Adrenal gland (tissue), 9 donors: ENCODE measurements at regions not wholly inside any gene's neighbourhood (a gene's known extent, or its start where the extent isn't known, plus 50 kb on each side); places are given as distances from the start of the nearest gene placed in this dataset.

Experiments used
- DNase-seq, 7 donors: peaks; one replicate each; pipeline ENCODE4 v3.0.0-alpha.2; 2019 to 2020
- H3K27ac ChIP-seq, 5 donors: fragments of 200-600 bp; sonication (generic) in 4 of 5; 1 replicate in 3 of 5; 2 replicates in 2 of 5; pipeline versions ENCODE4 v1.5.1 to v1.8.0; 2016 to 2020; ENCODE audit warnings: mild to moderate bottlenecking in 1 of 5
- H3K27me3 ChIP-seq: fragments of 200-600 bp; 2 replicates; pipeline ENCODE4 v1.8.0; 2021
- H3K36me3 ChIP-seq, 2 donors: fragments of 200-600 bp; replicated peaks in 1 of 2; 1 replicate in 1 of 2; 2 replicates in 1 of 2; pipeline versions ENCODE4 v1.5.1 to v1.8.0; 2018 to 2022
- H3K4me1 ChIP-seq, 2 donors: fragments of 200-600 bp; replicated peaks in 1 of 2; 1 replicate in 1 of 2; 2 replicates in 1 of 2; pipeline versions ENCODE4 v1.5.1 to v1.8.0; 2018 to 2021
- H3K4me3 ChIP-seq, 4 donors: fragments of 200-600 bp; sonication (generic) in 3 of 4; one replicate each; pipeline ENCODE4 v1.5.1; 2016 to 2018
- H3K9me3 ChIP-seq, 3 donors: fragments of 200-600 bp; sonication (generic) in 1 of 3; replicated peaks in 1 of 3; 1 replicate in 2 of 3; 2 replicates in 1 of 3; pipeline versions ENCODE4 v1.5.1 to v1.8.0; 2016 to 2021
- POLR2A ChIP-seq, 2 donors: fragments of 450-650 bp; IDR thresholded peaks; one replicate each; pipeline ENCODE4 v1.6.1; 2017; ENCODE audit warnings: antibody characterized with exemption in 2 of 2, mild to moderate bottlenecking in 2 of 2, moderate library complexity in 1 of 2
- WGBS, 4 donors: extraction: QIAGEN DNeasy Blood & Tissue Kit in 2 of 4; methylation state at CpG; one replicate each; pipeline versions ENCODE4 v1.1.5 to v1.1.7; 2013 to 2017; 5-methylcytosine and 5-hydroxymethylcytosine counted together
- intact Hi-C, 2 donors: fragments of 100-400 bp; cut with DNase I; formaldehyde crosslinking; loops; one replicate each; pipeline versions ENCODE4 v1.14.1 to v1.15.0; 2022 to 2023
- TF ChIP-seq, protein P1 (sequence below), 6 experiments: fragments of 450-650 bp in 4 of 6; fragments of 200-600 bp in 2 of 6; sonication (generic) in 1 of 6; IDR thresholded peaks; 1 replicate in 5 of 6; 2 replicates in 1 of 6; pipeline versions ENCODE4 v1.5.1 to v1.8.0; 2016 to 2021; ENCODE audit warnings: antibody characterized with exemption in 6 of 6, mild to moderate bottlenecking in 2 of 6, moderate library complexity in 1 of 6
- donor health status: healthy with polysubstance abuse.
- donor health status: Bipolar disorder and iron deficiency.
- donor health status: DM: yes; HTN: yes; CAD: no.
- donor health status: DM: no; HTN: no; CAD: no.
- donor health status: DM: no; HTN: no; CAD: no.

DNA sequence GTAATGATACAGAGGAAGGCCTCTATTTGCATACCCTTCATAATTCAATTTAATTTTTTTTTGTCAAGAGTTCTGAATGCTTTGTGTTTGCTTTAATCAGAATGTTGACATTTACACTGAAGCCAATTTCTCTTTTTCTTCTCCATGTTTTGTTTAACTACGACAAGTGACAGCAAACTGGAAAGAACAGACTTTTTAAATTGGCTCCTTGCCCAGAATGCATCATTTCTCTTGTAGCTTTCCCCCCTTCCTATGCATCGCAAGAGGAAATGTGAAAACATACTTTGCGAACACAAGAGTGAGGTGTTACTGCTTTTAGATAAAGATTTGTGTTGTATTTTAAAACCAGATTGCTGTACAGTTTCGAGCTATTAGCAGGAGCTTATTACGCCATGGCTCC is 955.2 kb upstream of the CELF4 start:
- Histone ChIP-seq H3K4me1 (no peaks in the 10 kb centered on the region), H3K27ac (no peak overlapping the region), H3K9me3 (no peaks in the 10 kb centered on the region), H3K27me3 (no peaks in the 10 kb centered on the region), H3K4me3 (no peak overlapping the region), H3K36me3 (no peaks in the 10 kb centered on the region)
- WGBS, 4 donors = 50 to 62% (median 55%) methylated on average over 5 of the region's 5 CpGs
- intact Hi-C loops = no loop called here
- DNase-seq = no peak
- TF ChIP-seq, protein P1, sequence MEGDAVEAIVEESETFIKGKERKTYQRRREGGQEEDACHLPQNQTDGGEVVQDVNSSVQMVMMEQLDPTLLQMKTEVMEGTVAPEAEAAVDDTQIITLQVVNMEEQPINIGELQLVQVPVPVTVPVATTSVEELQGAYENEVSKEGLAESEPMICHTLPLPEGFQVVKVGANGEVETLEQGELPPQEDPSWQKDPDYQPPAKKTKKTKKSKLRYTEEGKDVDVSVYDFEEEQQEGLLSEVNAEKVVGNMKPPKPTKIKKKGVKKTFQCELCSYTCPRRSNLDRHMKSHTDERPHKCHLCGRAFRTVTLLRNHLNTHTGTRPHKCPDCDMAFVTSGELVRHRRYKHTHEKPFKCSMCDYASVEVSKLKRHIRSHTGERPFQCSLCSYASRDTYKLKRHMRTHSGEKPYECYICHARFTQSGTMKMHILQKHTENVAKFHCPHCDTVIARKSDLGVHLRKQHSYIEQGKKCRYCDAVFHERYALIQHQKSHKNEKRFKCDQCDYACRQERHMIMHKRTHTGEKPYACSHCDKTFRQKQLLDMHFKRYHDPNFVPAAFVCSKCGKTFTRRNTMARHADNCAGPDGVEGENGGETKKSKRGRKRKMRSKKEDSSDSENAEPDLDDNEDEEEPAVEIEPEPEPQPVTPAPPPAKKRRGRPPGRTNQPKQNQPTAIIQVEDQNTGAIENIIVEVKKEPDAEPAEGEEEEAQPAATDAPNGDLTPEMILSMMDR (IDR thresholded peaks at IDR 0.05) = no peak
- TF ChIP-seq POLR2A (IDR thresholded peaks at IDR 0.05) = no peak

DNA sequence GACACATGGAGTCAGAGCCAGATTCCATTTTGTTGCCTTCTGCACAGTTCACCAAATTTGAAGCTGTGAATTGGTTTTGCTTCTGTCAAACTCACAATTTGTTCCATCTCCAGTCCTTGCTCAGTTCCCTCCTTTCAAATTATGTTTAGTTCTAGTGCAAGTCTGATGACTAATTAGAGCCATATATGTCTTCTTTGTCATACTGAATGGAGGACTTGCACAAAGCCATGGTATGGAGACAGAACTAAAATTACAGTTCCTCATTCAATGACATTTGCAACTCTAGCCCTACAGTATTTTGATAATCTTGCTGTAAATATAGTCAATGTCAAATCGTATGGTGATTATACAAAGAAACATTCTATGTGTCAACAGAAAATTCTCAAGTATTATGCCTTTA is 936.9 kb upstream of the CELF4 start:
- no peaks in the 10 kb centered on the region for H3K4me1 ChIP-seq
- 59 to 87% (median 73%) methylated on average over 1 of the region's 1 CpG for WGBS, 4 donors
- H3K4me3 ChIP-seq = no peak overlapping the region
- no peaks in the 10 kb centered on the region for H3K9me3 ChIP-seq
- no peaks in the 10 kb centered on the region for H3K27me3 ChIP-seq
- no peak for DNase-seq
- H3K27ac ChIP-seq = no peak overlapping the region
- H3K36me3 ChIP-seq = no peaks in the 10 kb centered on the region
- intact Hi-C loops = no loop called here
- TF ChIP-seq POLR2A (IDR thresholded peaks at IDR 0.05) = no peak
- TF ChIP-seq, protein P1 (IDR thresholded peaks at IDR 0.05) = no peak

DNA sequence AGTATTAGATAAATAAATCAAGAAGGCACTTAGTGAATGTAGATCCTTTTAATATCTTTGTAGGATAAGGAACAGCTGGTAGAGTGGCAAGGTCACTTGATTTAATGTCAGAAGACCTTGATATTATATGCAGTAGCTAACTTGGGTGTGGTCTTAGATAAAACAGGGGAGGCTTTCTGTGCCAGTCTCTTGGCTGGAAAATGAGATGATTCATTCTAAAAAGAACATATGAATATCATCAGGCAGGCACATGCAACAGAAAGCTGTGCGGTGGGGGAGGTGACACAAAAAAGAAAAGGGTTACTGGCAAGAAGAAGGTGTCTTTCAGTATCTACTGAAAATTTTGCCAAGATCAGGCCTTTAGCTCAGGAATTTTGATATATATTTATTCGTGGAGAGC is 931.7 kb upstream of the CELF4 start:
- H3K36me3 ChIP-seq = no peaks in the 10 kb centered on the region
- no peak overlapping the region for H3K27ac ChIP-seq
- H3K4me3 ChIP-seq = no peak overlapping the region
- WGBS, 4 donors = 48 to 62% (median 59%) methylated on average over 2 of the region's 2 CpGs
- intact Hi-C loops = no loop called here
- H3K27me3 ChIP-seq = no peaks in the 10 kb centered on the region
- TF ChIP-seq, protein P1 (IDR thresholded peaks at IDR 0.05) = no peak
- no peak for TF ChIP-seq POLR2A (IDR thresholded peaks at IDR 0.05)
- no peaks in the 10 kb centered on the region for H3K4me1 ChIP-seq
- no peak for DNase-seq
- no peaks in the 10 kb centered on the region for H3K9me3 ChIP-seq

DNA sequence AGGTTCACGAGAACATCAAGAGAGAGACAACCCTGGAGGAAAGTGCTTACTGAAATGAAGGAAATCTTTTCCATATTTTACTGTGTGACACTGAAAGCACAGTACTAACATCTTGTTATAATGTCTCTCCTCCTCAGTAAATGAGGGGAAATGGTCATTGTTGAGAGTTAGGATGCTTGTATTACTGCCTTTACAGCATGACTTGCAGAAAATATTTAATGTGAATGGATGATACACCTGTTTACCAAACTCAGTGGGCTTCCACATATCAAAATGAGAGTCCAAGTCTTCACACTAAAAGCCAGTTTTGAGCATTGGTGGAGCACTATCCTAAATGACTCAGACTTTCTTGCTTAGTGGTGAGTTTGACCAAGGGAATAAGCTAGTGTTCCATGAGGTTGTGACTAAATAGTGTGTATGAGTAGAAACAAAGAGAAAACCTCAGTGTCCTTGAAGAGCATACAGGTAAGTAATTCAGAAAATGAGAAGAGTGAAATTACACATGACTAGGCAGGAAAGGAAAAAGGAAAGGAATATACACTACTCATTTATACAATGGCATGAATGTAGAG is 930.7 kb upstream of the CELF4 start:
- 89 to 95% (median 93%) methylated on average over 1 of the region's 1 CpG for WGBS, 4 donors
- intact Hi-C loops = no loop called here
- H3K27ac ChIP-seq = no peak overlapping the region
- H3K4me3 ChIP-seq = no peak overlapping the region
- no peaks in the 10 kb centered on the region for H3K27me3 ChIP-seq
- H3K36me3 ChIP-seq = no peaks in the 10 kb centered on the region
- no peak for DNase-seq
- H3K9me3 ChIP-seq = no peaks in the 10 kb centered on the region
- TF ChIP-seq, protein P1 (IDR thresholded peaks at IDR 0.05) = no peak
- TF ChIP-seq POLR2A (IDR thresholded peaks at IDR 0.05) = no peak
- no peaks in the 10 kb centered on the region for H3K4me1 ChIP-seq
